T follicular helper cell (primary cell): ENCODE measurements at regions not wholly inside any gene's neighbourhood (a gene's known extent, or its start where the extent isn't known, plus 50 kb on each side); places are given as distances from the start of the nearest gene placed in this dataset.

Source experiments
- DNase-seq: peaks from one replicate; pipeline ENCODE4 v3.0.0-alpha.2; 2020; ENCODE audit warnings: low read depth

DNA sequence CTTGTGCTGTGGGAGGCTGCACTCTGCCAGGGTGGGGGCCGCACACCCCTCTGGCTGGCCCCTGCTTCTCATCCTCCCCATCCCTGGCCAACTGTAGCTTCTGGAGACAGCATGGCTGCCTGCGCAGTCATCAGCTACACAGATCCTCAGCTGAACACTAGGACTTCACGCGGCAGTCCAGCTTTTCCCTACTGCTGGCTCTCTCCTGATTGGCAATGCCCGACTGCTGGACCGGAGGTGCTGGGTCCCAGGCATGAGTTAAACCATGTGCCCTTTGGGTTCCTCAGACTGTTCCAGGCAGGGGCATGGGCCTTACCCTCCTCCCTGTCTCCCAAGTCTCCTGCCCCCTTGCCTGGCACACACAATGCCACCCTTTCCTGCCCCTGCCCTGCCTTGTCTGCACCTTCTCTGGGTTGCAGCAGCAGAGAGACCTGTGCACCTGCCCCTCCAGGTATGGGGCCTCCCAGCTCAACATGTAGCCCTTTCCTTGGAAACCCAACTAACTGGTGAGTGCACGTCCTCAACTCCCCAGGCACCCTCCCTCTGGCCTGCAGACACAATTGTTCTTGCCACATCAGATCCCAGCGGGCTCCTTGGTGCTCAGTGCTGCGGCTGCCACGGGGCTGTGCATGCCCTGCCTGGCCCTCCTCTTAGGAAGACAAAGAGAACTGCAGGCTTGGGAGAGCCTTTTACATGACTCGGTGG is 1039.2 kb downstream of the TBC1D22A start:
- DNase-seq = no peak

DNA sequence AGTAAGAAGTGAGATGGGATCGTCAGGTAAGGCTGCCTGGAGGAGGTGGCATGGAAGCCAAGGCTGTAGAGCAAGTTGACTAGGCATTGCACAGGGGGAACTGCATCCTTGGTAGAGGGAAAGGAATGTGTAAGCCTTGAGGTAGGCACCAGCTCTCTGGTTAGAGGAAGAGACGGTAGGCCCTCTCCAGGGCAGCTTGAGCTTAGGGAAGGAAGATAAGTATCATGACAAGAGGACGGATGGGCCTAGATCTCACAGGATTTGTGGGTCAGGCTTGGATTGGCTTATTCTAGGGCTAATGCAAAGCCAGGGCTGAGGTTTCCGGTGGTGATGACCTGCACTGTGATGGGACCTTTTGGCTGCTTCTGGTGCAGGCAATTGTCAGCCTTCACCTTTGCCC is 1035.8 kb downstream of the TBC1D22A start:
- no peak for DNase-seq

DNA sequence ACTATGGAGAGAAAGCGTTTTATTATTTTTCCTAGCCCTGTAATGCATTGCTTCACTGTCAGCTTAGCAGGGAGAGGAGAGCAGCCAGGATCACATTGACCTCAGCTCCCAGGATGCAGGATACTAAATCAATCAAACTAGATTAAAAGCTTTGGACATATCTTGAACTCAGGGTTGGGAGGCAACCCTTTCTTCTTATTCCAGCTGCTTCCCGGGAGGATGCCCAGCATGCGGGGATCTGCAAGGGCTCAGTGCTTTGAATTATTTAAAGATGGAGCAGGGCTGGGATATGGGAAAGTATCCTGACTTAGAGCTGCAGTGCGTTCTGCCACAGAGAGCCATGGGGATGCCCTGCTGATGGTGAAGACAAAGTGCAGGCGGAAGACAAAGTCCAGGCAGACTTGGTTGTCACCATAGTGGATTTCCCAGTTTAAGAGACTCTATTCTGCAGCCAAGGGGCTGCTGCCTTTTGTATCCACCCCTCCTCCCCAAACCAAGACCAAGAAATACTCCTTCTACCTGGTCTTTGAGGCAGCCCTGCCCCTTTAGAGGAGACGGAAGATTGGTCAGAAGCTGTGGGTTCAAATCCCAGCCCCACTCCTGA is 1035.0 kb downstream of the TBC1D22A start:
- no peak for DNase-seq

DNA sequence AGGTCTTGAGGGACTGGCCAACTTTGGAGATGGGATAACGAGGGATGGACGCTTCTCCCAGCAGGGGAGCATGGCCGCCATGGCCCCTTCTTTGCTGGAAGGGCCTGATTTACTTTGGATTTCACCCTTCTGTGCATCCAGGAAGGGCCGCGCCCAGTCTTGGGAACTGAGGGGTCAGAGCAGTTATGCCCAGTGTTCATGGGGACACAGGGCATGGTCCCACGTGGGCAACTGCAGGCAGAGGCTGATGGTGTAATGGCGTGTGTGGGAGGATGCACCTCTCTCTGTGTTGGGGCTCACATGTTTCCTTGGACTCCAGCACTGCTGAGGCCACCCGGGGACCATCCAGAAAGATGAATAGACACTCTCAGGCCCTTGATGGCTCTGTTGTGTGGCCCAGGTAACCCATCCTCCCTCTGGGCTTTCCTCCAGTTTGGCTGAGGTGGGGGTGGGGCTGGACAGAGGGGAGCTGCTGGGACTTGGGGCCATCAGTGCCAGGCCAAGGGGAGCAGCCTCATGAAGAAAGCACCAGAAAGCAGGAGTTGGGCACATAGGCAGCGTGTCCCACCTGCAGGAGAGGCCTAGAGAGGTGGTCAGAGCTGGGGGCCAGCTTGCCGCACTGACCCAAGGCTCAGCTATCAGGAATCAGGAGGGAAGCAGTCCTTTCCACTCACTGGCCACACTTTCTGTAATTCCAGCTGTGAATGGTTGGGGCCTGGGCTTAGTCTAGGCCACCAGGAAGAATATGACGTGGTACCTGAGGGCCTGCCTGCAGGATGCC is 1033.9 kb downstream of the TBC1D22A start:
- no peak for DNase-seq

DNA sequence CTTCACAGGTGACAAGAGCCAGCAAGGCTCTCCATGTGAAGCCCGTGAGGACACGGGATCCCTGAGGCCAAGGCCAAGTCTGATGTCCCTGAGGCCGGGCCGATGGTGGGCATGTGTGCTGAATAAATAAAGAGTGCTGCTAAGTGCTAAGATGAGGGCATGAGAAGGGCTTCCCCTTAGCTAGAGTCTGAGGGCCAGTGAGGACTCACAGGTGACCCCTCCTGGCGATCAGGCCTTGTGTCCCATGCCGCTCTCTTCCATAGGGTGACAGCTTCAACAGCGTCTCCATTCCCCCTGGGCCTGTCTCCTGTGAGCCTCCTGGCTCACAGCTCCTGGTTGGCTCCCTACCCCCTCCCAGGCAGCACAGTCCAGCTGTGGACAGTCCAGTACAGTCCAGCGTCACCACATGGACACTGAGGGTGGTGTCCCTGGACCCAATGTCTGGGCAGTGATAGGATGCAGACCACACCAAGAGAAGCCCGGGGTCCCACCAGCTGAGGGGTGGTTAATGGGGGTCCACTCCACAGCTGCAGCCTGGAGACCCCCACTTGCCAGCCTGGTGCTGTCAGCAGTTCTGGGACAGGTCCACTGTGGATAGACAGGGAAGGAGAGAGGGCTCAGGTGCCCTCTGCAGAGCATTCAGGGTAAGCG is 1033.2 kb downstream of the TBC1D22A start:
- DNase-seq = no peak

DNA sequence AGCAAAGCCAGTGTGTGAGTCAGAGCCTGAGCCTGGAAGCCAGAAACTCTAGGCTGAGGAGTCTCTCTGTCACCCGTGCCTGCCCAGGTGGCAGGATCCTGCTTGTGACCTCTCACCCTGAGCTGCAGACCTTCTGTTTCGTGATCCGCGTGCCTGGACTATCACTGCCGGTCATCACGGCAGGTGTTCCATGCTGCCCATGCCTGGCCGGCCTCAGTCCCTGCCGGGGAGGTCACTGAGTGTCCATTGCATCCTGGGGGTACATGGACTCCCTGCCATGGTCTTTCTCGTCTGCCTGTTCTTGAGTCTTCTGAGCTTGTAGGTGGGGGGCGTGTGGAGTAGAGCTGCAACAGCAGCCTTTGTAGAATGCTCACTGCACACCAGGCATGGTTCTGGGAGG is 1032.4 kb downstream of the TBC1D22A start:
- no peak for DNase-seq

DNA sequence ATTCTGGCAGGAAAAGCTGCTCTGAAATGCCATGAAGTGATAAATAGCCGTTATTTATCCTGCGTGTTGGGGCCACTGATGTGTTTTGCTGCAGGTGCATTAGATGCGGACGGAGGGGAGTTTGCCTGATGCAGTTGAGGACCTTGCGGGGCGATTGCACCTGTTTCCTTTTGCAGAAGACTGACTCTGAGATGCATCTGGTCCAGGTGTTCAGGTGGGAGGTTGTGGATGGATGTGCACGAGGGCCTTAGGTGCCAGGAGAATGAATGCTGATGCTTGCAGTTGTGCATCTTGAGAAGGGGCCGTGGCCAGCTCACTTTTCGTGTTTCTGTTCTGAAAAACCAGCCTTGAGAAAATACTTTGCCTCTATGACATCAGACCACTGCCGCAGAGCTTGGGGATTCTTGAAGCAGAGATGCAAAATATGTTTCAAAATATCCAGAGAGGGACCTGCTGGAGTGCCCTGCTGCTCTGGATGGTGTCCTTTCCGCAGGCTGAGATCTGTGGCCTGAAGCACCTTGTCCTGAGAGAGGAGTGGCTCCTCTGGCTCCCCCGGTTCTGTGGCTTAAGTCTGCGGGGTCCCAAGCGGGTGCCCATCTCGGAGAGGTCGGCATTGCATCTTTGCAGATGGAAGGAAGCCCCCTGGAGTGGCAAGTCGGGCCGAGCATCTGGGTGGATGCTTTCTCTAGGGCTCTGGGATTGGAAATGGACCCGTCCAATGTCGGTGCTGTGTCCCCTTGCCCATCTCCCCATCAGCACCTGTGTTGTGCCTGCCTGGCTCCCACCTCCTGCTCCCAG is 1031.1 kb downstream of the TBC1D22A start:
- no peak for DNase-seq

DNA sequence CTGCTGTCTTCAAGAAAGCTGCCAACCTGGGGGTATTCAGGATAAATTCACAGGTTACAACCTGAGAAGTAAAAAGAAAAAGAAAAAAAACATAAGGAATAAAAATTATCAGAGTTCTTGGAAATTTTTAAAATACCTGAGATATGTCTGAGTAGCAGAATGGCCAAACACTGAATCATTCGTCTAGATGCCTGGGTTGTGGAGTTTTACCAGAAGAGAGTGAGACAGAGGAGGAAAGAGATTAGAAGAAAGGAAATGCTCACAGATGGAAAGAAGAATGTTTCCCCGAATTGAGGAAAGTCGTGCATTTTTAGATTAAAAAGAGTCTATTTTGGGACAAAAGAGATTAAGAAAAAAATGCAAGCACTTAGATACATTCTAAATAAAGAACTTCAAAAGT is 1026.7 kb downstream of the TBC1D22A start:
- no peak for DNase-seq

DNA sequence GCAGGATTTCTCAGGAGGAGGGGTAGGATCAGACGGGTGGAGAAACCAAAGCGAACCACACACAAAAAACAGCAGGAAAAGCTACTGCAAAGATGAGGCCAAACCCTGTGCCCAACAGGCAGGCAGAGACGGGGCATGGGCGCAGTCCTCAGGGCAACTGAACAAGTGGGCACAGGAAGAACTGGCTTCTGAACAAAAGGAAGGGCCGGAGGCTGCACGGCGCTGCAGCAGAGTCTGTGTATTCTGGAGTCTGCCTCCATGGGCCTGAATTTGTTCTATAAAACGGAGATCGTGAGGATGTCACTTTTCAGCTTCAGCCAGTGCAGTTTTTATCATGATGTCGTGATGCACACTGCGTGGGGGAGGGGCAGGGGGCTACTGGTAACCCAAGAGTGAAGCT is 1026.0 kb downstream of the TBC1D22A start:
- no peak for DNase-seq

DNA sequence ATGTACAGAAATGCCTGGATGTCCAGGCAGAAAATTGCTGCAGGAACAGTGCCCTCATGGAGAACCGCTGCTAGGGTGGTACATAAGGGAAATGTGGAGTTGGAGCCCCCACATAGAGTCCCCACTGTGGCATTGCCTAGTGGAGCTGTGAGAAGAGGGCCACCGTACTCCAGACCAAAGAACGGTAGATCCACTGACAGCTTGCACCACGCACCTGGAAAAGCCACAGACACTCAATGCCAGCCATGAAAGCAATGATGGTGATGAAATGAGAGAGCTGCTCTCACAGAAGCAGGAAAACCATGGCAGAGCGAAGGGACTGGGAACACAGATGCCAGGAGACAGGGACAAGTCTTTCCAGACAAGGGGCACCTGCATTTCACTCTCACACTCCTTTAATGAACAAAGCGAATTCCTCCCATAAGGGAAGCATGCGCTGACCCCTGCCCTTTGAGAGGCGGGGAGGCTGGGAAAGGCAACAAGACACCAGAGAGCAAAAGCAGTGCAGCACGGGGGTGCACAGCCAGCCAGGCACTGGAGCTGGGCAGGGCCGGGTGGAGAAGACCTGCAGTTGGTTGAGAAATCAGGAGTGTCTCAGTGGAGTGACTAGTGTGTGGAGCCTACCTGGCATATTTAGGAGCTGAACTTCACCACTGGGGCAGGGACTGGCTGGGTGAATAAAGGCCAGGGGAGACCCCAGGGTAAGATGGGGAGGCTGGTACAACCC is 1025.2 kb downstream of the TBC1D22A start:
- no peak for DNase-seq

DNA sequence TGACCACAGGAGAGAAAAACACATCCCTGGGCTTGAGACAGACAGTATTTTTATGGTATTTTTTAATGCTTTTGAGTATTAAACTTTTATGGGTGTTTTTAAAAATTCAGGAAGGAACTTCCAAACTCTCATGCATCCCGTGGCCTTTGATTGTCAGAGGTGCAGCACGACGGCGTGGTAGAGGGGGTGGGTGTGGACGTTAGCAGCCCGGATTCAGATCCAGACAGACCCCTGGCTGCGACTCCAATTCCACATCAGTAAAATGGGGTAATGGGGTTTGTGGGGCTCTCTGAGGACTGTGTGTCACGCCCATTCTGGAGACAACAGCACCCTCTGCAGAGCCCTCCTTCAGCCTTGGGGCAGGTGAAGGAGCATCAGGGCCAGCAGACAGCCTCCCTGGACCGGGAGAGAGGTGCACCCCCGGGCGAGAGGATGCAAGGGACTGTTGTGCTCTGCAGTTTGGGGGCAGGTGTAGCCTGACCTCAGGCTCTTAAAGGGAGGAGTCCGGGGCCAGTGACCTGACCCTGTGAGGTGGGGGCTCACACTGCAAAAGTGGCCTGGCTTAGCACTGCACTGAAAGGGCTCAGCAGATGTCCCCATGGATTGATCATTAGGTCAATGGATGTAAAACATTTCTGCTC is 1024.3 kb downstream of the TBC1D22A start:
- DNase-seq = no peak

DNA sequence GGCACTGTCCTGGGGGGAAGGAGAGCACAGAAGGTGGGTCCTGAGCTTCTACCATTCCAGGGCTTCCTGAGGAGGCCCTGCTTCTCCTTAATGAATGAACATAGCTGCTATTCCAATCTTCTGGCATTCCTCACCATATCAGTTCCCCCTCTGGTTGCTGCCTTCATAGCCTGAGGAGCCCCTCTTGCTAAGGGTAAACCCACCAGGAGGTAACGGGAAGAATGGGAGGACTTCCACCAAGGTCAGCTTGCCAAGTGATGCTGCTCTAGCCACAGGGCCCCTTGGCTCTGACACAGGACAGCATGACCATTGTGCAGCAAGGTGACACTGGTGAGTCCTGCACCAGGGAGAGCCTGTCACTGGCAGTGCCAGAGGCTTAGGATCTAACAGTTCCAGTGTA is 1022.5 kb downstream of the TBC1D22A start:
- no peak for DNase-seq

DNA sequence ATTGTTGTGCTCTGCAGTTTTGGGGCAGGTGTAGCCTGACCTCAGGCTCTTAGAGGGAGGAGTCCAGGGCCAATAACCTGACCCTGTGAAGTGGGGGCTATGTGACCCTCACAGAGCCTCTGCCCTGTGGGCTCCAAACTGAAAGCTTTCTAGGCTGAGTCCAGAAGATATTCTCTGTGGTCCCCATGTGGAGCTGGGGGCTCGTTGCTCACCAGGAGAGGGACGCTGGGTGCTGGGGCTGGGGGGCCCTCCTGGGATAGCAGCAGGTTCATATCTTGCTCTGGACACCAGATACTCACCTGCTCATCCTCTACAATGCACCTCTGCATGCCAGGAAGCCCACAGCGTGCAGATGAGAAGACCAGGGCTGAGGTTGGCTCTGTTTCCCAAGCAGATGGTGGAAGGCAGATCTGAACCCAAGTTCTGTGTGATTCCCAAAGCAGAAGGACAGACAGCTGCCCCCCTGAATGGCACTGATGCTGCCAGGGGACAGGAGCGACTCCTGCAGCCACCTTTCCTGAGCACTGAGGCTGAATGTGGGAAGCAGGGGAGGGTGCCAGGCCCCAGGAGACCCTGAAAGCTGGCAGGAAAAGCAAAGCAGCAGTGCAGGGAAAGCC is 1022.0 kb downstream of the TBC1D22A start:
- DNase-seq = no peak

DNA sequence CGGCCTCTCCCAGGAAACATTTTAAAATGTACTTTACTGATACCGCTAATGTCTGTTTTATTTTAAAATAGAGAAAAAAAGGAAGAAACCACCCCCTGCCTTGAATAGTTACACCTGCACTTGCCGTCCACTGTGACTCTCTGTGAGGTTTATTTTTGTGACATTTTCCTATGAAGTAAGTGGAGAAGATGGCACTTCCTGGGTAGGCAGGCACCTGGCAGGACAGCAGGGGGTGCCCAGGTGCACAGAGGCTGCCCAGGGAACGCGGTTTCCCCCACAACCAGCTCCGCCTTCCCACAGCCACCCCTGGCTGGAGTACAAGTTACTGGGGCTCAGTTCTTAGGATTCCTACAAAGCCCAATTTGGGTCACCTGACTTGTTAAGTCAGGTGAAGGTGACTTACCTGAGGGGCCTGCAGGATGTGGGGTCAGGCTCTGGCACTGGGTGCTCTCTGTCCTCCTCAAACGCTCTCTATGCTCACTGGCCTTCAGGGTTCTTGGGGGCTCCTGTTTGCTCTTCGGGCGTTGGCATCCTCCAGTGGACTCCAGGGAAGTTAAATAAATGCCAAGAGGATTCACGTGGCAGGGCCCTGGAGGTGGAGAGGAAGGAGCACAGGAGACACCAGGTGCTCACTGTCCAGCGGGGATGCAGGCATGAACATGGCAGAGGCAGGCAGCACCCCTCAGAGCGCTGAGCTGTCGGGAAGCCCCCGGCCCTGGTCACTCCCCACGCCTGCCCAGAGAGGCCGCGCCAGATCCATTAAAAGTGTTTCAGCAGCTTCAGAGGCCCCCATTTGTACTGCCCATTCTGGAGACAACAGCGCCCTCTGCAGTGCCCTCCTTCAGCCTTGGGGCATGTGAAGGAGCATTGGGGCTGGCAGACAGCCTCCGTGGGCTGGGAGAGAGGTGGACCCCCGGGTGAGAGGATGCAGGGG is 1021.2 kb downstream of the TBC1D22A start:
- DNase-seq = no peak

DNA sequence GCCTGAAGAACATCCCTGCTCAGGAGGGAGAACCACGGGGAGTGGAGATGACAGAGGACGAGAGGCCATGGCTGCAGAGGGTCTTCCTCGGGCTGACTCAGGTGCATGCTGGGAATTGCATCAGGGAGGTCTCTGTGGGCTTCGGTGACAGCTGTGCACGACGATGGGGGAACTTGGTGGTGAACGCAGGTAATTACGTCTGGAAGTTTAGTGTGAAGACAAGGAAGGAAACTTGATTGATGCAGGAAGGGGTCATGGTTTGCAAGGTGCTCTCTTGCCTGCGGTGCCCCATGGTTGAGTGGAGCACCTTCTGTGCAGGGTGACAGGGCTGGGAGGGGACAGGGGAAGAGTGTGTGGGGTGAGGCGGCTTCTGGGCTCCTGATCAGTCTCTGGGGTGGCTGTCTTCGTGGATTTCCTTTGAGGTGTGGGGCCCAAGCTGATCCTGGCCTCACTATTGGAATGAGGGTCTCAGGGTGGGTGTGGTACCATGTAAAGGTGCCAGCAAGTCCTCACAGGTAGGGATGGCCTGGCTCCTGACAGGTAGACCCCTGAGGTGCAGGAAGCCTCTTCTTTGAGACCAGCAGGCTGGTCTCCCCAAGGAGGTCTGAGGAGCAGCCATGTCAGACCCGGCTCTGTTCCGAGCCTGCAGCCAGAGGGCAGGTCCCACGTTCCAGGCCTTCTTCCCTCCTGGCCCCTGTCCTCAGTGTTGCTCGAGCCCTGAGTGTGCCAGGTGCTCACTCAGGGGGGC is 1020.1 kb downstream of the TBC1D22A start:
- DNase-seq = no peak

DNA sequence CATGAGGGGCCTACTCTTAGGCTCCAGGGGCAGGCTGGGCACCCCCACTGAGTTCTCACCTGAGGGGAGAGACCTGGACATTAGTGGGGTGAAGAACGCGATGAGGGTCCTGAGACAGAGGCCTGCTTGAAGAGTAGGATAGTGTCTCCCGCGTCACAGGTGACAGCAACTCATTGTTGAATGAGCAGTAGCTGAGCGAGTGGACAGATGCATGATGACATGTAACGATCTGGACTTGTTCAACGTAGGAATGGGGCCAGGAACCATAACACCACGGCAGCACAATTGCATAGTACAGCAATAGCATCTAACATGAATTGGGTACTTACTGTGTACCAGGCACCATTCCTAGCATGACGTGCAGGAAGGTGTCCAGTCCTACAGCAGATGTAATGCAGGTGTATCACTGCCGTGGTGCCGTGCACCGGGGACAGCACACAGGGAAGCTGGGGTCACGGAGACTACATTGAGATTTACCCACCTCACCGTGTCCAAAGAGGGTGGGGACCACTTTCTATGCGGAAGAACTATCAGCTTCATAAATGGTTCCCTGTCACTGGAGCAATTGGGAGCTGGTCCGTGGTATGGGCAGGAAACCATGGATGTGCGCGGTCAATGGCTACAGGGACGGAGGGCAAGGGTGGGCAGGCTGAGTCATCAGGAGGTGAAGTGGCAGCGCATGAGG is 1019.1 kb downstream of the TBC1D22A start:
- DNase-seq = no peak

DNA sequence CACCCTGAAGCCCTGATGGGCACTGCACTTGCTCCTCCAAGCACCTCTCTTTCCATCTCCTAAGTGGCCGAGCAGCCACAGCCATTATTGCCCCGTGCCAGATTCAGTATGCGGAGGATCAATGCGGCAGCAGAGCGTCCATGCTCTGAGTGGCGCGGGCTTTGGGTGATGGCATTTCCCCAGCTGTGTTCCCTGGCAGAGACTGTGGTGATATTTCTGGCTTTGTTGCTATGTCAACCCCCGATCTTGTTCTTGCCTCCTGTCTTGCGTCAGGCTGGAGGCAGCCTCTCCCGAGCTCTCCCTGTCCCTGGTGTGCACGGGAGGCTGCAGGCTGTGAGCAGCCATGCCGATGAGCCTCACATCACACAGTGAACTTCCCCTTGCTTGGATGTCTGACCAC is 1018.6 kb downstream of the TBC1D22A start:
- DNase-seq = no peak
